GM12872 (cell line): ENCODE measurements at regions not wholly inside any gene's neighbourhood (a gene's known extent, or its start where the extent isn't known, plus 50 kb on each side); places are given as distances from the start of the nearest gene placed in this dataset.

ENCODE experiments used
- CTCF ChIP-seq: IDR thresholded peaks from 3 replicates; pipeline ENCODE4 v1.5.1; 2011; ENCODE audit warnings: low read depth, mild to moderate bottlenecking, low read length, moderate library complexity; ENCODE audit not compliant: insufficient read depth

GRCh38 chr4:107359208-107359607 lies 323.1 kb upstream of the DKK2 start:
- TF ChIP-seq CTCF = no peak

- peak; percentile 35; the same call in 1 of the 3 replicates for TF ChIP-seq CTCF
Observed at GRCh38 chr4:107354304-107354703, 318.2 kb upstream of the DKK2 start.

DNA sequence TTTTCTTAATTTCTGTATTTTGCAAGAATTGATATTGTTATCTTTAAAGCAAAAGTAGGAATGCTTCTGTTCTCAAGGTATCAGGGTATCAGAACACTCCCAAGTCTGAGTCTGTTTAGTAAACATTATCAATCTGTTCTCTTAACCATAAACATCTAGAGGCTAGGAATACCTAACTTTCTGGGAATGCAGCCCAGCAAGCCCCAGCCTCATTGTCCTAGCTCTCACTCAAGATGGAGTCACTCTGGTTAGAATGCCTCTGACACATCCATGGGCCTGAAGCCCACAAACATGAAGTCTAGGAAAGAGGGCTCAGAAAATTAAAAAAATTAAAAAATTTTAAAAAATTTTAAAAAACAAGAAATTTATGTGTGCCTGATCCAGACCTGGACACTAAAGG lies 315.1 kb upstream of the DKK2 start:
- no peak for TF ChIP-seq CTCF

DNA sequence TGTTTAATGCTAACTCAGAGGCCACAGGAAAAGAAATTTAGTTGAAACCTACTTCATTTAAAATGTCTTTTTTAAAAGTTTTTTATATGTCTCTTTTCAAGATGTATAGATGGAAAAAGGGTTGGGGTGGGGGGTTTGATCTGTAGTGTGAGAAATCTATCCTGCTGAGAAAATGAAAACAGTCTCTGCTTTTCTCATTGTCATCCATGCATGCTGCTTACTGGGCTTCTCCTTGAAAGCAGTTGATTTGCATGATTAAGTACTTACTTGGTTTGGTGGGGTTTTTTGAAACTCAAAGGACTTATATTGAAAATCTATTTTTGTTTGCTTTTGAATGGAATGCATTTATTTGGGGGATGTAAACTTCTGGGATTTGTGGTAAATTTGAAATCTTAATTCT lies 313.6 kb upstream of the DKK2 start:
- TF ChIP-seq CTCF = no peak

GRCh38 chr4:107349266-107349665 lies 313.2 kb upstream of the DKK2 start:
- no peak for TF ChIP-seq CTCF

DNA sequence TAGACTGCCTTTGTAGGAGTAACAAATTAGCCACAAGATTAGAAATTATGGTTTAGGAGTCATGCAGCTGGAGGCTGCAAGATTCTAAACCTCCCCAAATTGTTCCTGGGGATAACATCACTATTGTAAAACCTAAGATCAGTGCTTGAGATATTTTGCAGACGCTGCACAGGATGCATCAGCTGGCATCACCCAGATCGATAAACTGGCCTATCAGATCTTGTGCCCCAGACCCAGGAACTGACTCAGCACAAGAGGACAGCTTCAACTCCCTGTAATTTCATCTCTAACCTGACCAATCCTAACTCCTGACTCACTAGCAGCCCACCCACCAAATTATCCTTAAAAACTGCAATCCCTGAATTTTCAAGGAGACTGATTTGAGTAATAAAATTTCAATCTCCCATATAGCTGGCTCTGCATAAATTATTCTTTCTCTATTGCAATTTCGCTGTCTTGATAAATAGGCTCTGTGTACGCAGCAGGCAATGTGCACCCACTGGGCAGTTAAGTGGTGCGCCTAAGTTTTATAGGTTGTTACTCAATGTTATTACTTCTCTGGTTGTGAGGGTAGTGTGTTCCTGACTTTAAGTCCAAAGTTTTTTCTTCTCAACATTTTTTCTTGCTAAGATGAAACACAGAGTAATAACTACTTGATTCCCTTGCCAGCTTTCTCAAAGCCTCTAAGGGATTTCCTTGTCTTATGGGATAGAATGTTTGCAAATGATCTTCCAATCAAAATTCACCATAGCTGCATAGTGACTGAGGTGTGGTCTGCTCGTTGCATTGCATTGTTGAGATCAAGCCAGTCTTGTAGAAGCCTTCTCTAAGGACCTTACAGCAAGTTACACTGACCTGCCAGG lies 312.3 kb upstream of the DKK2 start:
- no peak for TF ChIP-seq CTCF

GRCh38 chr4:107333518-107333917 lies 297.4 kb upstream of the DKK2 start:
- no peak for TF ChIP-seq CTCF
